NCI-H1105 (cell line): ENCODE measurements at regions not wholly inside any gene's neighbourhood (a gene's known extent, or its start where the extent isn't known, plus 50 kb on each side); places are given as distances from the start of the nearest gene placed in this dataset.
A peak's percentile ranks its signal among the peaks of the same experiment; 100 is the strongest.

Source experiments
- DNase-seq: peaks from one replicate; lab custom pipeline; 2025; lab: John Stamatoyannopoulos, UW

DNA sequence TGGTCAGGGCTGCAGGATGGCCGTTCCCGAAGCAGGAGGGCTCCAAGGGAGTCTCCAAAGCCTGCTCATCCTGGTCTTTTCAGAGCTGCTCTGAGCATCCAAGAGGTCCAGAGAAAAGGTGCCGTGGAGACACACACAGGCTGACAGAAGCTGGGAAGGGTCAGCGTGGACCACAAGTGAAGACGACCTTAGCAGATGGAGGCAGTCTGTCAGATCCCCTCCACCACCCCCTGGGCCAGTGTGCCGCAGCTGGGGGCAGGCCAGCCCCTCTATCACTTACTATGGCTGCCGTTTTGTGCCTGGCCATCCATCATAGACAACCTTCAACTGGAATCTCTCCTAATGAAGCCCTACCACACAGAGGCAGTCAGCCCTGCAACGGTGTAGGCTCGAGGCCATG lies 335.1 kb upstream of the RGMA start:
- no peak for DNase-seq

DNA sequence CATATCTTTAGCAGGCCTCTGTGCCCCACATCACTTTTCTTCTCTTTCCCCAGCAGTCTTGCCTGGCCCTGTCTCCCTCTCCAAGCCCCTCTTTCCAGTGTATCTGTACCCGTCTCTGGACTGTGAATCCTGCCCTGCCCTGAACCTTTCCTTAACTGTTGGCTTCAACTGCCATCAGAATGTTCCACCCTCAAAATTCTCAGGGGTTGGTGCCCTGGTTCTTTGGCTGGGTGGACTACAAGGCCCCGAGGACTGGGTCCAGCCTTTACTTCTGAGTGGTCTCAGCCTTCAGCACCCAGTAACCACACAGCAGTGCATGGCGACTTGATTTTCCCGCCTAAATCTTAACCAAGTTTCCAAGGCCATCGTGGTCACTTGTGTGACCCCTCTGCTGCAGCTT lies 333.5 kb upstream of the RGMA start:
- no peak for DNase-seq

DNA sequence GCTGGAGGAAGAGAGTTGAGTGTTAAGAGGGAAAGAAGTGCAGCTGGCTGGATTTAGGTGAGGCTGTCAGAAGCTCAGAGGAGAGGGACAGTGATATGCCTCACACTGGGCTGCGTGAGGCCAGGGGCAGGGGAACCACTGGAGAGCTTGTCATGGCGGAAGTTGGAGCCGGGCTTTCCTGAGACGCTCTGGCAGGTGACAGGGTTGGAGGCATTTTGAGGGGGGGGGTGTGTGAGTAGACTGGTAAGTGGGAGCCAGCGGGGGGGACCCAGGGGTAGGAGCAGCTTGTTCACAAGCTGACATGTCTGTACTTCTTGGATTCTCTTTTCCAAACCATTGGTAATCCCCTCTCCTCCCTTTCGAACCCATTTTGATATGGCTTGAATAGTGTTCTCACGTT lies 331.5 kb upstream of the RGMA start:
- no peak for DNase-seq

DNA sequence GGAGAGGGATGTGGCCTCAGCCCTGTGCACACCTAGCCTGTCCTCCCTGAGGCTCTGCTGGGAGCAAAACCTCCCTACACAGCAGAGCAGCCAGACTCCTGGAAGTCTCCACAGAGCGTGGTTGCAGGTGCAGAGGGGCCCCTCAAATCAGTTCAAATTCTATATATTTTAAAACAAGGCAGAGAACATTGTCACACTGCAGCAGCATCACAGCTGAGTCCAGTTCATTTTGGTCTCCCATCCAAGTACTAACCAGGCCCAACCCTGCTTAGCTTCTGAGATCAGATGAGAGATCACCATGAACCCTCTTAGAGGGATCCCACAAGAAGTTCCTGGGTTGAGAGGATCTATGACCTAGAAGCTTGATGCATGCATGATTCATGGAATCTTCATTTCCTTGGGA lies 331.0 kb upstream of the RGMA start:
- no peak for DNase-seq

DNA sequence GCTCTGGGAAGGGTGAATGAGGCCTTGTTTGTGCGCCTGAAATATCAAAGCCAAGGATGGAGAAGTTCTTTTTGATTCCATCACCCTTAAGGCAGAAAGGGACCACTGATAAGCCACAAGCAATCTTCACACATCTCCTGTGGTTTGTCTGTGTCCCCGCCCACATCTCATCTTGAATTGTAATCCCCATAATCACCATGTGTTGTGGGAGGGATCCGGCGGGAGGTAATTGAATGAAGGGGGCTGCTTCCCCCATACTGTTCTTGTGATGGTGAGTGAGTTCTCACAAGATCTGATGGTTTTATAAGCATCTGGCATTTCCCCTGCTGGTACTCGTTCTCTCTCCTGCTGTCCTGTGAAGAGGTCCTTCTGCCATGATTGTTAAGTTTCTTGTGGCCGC lies 329.6 kb upstream of the RGMA start:
- no peak for DNase-seq

DNA sequence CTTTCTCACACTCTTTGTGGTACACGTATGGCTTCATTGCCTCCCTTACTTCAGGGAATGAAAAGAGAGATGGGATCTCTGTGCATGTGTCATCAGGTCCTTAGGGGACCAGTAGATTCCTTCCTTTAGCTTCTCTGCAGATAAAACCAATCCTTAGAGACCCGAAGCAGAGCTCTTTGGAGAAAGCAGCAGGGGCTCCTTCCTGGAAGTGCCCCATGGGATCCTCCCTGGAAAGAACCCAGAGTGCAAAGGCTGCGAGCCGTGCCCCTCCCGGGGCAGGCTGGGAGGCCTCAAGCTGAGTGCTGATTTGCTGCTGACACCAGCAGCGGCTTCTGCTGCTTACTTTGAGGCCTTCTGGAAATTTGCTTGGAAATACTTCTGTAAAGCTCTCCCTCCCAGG lies 328.6 kb upstream of the RGMA start:
- no peak for DNase-seq

DNA sequence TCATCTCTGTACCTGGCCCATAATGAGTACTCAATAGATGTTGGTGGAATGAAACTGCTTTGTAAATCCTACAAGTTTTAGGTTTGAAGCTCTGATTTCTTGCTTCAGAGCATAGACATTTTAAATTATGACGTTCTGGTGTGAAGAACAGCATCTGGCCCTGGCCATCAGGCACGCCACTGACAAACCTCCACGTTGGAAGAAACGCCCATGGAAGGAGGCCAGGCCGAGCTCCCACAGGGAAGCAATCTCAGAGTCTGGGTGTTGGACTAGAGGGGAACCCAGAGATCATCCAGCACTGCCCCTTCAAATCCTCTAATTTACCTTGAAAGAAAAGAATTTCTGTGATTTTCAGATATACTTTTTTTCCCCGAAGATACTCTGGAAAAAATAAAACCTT lies 328.1 kb upstream of the RGMA start:
- no peak for DNase-seq

DNA sequence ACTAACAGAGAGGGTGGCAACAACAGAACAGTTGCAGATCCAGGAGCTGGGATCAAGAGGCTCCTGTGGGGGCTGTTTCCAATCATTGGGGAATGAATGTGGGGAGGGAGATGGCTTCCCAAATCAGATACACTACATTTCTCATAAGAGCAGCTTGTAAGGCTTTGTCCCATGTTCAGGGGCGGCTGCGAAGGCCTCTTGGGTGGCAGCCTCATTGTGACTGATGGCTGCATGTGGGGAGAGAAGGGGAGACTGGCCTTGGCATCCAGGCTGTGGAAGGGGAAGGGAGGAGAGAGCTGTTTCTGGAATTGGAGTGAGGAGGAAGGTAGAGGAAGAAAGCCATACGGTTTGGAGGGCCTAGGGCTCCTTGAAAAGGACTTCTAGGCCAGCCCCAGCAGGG lies 326.6 kb upstream of the RGMA start:
- no peak for DNase-seq

DNA sequence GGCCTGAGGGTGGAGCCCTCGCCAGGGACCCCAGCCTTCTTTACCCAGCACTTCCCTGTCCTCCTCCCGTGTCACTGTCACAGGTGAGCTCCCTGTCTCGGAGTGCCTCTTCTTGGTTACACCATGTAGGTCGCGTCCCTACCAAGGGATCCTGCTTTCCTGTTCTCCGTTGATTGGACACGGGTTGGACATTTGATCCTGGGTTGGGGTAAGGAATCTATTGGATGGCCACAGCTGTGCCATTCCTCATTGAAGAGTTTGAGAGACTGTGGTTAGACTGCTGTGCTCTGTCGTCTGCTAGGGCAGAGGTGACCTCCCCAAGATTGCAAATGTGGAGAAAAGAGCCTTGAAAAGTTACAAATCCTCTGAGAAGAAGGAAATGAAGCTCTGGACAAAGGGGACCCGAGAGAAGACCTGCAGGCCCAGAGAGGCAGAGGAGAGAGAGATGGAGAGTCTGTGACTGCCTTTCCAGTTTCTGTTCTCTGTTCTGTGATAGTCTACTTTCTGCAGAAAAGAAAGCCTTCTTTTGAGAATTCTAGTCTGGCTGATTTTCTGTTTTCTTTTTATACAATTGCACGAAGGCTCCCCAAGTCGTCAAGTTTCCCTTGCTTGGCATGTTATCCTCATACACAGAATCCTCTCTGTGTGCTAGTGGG lies 325.7 kb upstream of the RGMA start:
- DNase-seq = no peak

DNA sequence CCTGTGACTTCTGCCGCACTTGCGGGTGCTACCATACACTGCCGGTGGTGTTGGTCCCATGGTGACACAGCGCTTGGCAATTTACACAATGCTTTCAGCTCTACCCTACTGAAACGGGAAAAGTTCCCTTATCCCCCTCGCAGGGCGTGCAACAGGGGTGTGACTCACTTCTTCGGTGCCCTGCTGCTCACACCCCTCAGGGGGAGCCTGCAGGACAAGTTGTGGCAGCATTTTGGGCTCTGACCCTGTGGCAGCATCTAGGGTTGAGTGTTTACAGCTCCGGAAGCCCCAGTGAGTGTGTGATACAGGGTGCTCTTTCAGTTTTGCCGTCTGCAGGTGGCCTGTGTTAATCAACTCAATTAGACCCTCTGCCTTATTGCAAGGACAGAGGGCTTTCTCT lies 324.7 kb upstream of the RGMA start:
- DNase-seq = no peak

DNA sequence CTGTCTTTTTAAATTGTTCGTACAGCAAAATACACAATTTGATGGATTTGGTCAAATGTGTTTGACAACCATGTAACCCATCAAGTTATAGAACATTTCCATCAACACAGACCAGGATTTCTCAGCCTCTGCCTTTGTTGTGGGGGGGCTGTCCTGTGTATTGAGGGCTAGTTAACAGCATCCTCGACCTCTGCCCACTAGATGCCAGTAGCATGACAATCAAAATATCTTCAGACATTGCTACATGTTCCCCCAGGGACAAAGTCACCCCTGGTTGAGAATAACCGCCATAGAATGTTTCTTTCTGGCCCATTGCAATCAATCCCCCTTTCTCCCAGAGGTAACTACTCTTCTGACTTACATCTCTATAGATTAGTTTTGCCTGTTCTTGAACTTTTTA lies 310.1 kb upstream of the RGMA start:
- no peak for DNase-seq

DNA sequence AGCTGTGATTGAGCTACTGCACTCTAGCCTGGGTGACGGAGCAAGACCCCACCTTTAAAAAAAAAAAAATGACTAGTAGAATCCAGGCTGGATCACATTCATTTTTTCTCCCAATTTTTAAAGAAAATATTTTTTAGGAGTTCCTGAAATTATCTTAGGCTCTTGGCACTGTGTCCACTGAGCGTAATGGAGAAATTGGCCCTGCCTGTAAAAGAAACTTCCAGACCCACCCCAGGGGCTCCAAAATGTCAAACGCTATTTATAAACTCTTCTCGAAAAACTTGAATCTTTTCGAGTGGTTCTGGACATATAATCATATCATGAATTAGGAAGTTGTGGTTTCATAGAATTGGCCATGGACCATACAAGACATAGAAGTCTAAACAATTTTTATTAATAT lies 300.2 kb upstream of the RGMA start:
- DNase-seq = no peak

DNA sequence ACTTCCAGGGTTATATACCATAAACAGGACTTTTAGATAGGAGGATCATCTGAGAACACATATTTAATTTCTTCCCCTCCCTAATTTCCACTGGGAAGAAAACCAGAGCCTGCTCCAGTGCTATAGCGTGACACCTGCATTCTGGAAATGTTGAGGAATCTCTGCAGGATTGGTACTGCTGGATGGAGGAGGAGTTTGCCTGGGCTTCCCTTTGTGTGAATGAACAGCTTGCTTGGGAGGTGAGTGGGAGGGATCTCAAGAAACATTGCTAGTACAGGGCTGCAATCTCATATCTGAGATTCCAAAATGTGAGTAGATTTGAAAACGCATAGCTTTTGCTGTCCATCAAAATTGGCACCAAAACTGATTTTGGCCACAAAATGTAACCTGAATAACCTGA lies 295.9 kb upstream of the RGMA start:
- no peak for DNase-seq

DNA sequence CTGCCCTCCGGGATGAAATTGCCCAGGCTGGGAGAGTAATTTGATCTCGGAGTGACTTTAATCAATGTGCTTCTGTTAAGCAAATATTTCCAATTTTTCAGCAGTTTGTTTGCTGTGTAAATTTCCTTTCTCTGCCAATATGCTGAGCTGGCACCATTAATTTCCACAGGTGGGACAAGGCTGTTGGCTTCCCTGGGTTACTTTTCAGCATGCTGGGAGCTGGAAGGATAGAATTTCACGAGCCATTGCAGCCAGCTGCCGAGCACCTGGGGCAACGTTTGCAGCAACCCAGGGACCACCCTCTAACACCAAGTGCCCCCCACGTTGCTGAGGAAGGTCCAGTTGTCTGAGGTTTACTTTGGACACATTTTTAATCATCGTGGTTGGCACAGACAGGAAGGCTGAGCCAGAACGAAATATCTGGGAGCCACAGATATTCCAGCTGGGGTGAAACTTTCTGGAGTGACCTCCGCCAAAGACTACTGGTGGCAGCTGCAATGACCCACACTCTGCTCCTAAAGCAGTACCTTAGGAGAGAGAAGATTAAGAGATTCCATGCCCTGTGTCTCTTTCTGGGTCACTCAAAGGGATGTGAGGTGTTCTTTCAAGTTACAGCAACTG lies 293.3 kb upstream of the RGMA start:
- DNase-seq = no peak

DNA sequence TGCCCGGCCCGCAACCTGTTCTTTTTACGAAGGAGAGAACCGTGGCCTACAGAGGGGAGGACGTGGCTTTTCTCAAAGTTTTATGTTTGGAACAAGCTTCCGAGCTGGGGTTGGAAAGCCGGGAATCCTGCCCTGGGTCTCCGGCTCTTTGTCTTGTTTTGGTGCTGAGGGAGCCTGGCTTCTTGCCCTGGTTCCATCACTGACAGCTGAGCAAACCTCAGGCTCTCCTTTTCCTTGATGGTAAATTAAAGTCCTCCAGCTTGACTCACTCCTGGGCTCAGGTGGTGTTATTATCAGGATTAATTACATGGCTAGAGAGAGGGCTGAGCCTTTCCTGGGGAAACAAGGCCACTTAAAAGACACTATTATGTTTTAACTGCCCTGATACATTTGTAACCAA lies 289.5 kb upstream of the RGMA start:
- peak; percentile 67 for DNase-seq

DNA sequence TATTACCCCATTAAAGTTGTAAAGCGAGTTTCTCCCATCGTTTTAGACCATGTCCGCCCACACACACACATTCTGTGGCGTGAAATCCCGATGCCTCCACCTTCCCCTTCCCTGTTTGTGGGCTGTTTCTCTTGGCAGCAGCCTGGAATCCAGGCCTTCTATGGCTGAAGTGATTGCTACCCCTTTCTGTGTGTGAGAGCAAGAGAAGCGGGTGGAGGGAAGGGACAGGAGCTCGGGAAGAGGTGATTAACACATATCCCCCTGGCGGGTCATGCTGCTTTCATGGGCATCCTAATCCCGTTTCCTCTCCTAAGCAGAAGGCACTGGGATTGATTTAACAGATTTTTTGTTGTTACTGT lies 283.8 kb upstream of the RGMA start:
- DNase-seq = no peak

DNA sequence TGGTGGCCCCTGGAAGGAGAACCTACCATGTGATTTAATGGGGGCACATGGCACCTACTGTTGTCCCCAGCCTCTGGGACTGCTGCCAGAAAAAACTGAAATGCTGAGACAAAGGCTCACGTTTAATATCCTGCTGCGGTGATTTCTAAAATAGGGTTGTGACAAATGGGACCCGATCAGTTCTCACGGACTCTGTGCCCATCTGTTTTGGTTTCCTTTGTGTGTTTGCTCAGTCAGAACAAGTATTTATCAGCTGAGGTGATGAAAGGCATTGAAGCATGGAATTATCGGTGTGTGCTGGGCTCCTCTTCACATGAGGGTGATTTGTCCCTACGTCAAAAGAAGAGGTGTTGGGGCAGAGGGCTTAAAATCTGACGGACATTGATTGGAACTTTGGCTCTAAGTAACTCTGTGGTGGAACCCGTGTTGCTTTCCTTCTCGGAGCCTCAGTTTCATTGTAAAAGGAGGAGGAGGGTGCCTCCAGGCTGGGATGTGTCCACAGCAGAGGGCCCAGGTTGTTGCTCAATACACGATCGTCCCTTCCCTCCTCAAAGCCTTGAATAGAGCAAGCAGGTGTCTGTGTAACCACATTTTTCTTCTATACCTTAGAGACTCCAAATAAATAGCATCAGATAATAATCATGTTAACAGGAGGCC lies 283.3 kb upstream of the RGMA start:
- no peak for DNase-seq

DNA sequence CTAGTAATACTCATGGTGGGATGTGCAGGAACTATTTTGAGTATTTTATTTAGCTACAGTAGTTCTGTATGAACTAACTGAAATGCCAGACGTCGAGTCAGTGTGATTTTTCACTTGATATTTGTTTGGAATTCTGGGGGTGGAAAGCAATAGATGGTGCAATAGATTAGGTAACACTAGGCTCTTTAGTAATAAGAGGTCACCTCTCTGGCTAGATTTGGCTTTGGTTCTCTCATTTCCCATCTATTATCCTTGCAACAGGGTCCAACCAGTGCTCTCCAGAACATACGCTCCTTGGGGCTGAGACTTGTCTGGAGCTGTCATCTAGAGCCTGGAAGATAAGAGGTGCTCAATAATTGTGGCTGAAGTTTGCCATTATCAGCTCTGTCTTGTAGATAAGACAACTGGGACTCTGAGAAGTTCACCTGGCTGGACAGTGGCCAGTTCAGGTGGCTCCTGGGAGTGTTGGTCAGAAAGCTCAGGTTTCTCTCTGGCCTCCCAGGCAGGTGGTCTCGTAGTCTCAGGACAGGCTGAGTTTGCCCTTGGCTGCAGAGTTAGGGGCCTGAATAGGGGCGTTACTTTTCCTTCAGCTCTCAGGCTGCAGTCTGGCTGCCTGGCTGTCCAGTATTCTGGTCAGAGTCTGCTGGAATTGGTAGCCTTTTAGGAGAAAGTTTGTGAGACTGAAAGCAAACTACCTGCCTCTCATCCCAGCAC lies 277.5 kb upstream of the RGMA start:
- no peak for DNase-seq

DNA sequence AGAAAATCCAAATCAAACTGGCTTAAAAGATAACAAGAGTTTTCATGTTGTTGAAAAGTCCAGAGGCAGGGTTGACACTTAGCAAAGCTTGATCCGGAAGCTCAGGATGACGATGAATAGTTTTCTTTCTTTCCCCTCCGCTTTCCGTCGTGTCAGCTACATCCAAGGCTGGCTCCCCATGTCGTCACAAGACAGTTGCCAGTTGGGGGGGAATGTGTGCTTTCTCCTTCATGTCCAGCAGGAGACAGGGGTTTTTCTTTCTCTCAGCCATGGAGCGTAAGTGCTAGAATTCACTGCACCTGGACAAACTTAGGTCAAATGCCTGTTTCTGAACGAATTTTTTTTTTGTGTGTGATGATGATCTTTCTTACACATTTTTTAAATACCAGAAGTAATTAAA lies 273.8 kb upstream of the RGMA start:
- DNase-seq = no peak

DNA sequence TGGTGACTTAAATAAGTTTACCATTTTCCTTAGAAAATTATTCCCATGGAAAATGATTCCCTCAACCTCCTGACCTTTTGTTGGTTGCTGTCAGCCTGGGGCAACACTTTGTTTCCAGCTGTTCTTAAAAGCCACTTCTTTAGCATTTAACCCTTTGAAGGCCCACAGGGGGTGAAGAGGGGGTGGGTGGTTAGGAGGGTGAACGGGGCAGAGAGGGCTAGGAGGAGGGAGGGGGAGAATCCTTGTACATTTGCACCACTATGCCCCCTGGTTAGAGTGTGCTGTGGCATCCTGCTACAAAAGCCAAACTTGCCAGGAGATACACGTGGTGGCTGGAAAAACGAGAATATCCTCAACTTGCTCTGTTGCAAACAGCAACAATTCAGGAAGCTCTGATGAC lies 273.2 kb upstream of the RGMA start:
- no peak for DNase-seq

DNA sequence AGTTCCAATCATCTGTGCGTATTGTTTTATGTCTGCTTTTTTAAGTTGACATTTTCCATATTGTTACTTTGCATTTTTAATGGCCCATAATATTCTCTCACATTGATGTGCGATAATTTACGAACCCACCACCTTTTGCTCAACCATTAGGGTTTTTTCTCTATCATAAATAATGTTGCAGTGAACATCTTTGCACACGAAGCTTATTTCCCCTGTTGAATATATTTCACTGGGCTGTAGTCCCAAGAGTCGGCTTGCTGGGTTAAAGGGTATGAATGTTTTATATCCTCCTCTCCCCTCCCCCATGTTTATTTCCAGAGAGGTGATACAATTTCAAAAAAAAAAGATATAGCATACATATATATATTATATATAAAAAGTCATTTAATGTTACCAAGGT lies 272.7 kb upstream of the RGMA start:
- DNase-seq = no peak

DNA sequence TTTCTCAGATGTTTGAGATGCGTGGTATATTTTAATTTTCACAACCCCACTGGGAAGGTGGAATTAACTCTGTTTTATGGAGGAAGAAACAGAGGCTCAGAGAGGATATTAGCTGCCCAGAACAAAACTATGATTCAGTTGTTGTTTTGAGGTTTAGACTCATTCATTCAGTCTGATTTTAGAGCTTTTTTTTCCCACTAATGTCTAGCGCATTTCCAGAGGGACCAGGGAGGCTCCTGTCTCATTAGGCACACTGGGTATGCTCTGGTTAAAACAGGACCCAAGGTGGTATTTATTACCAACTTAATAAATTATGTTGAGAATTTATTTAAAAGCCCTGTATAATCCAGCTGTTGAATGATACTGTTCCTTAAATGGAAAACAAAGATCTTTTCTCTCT lies 272.0 kb upstream of the RGMA start:
- DNase-seq = no peak

DNA sequence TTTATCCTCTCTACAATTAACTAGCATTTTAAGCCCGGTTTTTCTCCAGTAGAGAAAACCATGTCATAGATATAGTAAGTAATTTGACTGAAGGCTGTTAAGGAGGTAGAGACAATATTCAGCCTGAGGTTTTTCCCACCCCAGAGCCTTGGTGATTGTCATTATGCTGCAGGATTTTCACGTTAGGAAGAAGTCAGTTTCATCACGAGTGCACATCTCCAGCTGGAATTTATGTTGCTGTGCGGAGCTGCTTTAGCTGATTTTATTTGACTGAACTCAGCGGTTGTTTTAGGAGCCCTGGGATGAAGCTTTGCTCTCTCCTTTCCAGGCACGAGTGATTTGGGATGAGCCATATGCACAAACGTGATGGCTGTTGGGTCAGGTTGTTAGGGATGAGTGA lies 271.3 kb upstream of the RGMA start:
- no peak for DNase-seq
